Activated CD4-positive, alpha-beta T cell treated with anti-CD3 and anti-CD28 coated beads, Interleukin-2, amount 10 ng/mL, durations not matched to agents 24 days and 14 days (primary cell): ENCODE measurements at regions not wholly inside any gene's neighbourhood (a gene's known extent, or its start where the extent isn't known, plus 50 kb on each side); places are given as distances from the start of the nearest gene placed in this dataset.

Experiments used
- DNase-seq: peaks from one replicate; pipeline ENCODE4 v3.0.0; 2022
- H3K27ac Mint-ChIP-seq: one replicate; pipeline ENCODE4 v1.8.0; 2022; ENCODE audit warnings: mild to moderate bottlenecking, mixed read lengths
- H3K27me3 Mint-ChIP-seq: one replicate; pipeline ENCODE4 v1.8.0; 2022; ENCODE audit warnings: mixed read lengths
- H3K36me3 Mint-ChIP-seq: one replicate; pipeline ENCODE4 v1.8.0; 2022; ENCODE audit warnings: low read depth, mild to moderate bottlenecking, mixed read lengths
- H3K4me1 Mint-ChIP-seq: one replicate; pipeline ENCODE4 v1.8.0; 2021; ENCODE audit warnings: mixed read lengths
- H3K4me3 Mint-ChIP-seq: one replicate; pipeline ENCODE4 v1.8.0; 2022; ENCODE audit warnings: mild to moderate bottlenecking, moderate library complexity, mixed read lengths
- H3K9me3 Mint-ChIP-seq: one replicate; pipeline ENCODE4 v1.8.0; 2021; ENCODE audit warnings: mixed read lengths
- intact Hi-C: fragments of 100-400 bp; cut with micrococcal nuclease; formaldehyde crosslinking; loops from one replicate; pipeline ENCODE4 v1.15.1; 2023

DNA sequence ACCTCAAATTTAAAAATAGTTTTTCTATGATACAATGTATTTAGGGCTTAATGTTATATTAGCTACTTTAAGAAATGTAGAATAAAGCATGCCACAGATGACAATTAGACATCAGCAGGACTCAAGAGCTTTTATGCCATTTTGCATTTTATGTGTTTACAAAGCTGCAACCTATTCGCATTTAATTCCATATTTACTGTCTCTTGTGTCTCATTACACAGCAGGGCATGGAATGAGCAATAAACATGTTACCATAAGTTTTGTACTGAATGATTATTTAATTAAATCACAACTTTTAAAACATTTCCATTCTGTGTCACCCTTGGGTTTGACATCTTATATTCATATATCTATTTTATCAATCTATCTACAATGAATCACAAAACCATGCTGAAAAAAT lies 1756.9 kb downstream of the PCDH9 start:
- Mint-ChIP-seq H3K27ac (no peak overlapping the region), H3K4me1 (no peaks in the 10 kb centered on the region), H3K27me3 (no peaks in the 10 kb centered on the region), H3K36me3 (no peaks in the 10 kb centered on the region), H3K9me3 (no peaks in the 10 kb centered on the region), H3K4me3 (no peak overlapping the region)
- intact Hi-C loops = no loop called here
- DNase-seq = no peak

DNA sequence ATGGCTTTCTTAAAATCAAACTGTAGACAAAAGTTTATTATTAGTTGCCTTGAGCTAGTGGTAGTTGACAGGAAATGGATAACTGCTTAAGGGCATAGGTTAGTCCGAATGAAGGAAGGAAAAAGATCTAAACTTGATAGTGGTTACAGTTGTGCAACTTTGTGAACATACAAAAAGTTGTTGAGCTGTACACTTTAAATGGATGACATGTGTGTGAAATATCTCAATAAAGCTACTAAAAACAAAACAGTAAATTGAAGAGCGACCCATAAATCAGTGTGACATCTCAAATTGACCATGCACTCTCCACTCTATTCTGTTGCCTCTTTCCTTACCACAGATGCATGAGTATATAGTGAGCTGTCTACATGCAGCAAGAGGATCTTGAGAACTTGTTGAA lies 1757.8 kb downstream of the PCDH9 start:
- H3K4me3 Mint-ChIP-seq = no peak overlapping the region
- no peaks in the 10 kb centered on the region for H3K27me3 Mint-ChIP-seq
- H3K27ac Mint-ChIP-seq = no peak overlapping the region
- H3K9me3 Mint-ChIP-seq = no peaks in the 10 kb centered on the region
- H3K4me1 Mint-ChIP-seq = no peaks in the 10 kb centered on the region
- DNase-seq = no peak
- intact Hi-C loops = no loop called here
- H3K36me3 Mint-ChIP-seq = no peaks in the 10 kb centered on the region

DNA sequence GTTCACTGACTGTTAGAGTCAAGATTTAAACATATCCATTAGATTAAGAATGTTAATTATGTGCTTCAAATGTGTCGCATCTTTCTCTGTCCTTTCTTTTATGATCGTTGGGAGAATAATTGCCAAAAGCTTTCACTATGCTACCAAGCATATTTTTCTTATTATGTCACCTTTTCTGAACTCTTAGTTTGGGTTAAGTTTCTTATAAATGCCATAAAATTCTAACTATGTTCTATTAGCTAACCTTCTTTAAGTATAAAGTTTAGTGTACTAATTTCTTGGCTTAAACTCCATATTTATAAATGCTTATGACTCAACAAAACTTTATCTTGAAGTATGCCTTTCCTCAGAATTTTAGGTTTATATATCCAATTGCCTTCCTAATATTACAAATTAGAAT lies 1759.4 kb downstream of the PCDH9 start:
- no peaks in the 10 kb centered on the region for H3K4me1 Mint-ChIP-seq

DNA sequence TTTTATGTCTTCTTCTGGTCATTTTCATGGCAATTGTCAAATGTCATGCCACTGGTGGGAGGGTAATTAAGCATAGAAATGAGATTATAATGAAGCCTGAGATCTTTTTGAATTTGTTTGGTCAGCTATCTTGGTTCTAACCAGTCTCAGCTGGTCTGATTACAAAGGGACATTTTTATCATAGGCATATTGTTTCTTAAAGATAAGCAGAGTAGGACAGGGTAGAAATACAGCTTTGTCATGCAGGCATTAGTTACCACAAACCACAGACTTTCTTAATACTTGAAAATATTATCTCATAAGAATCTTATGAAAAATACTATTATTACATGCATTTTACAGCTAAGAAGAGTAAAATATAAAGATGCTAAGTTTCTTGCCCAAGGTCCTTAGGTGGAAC lies 1761.5 kb downstream of the PCDH9 start:
- no peaks in the 10 kb centered on the region for H3K27me3 Mint-ChIP-seq

More for the DNA sequence above, 1759.4 kb downstream of the PCDH9 start:
- H3K27me3 Mint-ChIP-seq = no peaks in the 10 kb centered on the region
- H3K36me3 Mint-ChIP-seq = no peaks in the 10 kb centered on the region
- no peaks in the 10 kb centered on the region for H3K9me3 Mint-ChIP-seq
- no peak overlapping the region for H3K4me3 Mint-ChIP-seq
- H3K27ac Mint-ChIP-seq = no peak overlapping the region
- no peak for DNase-seq
- intact Hi-C loops = no loop called here

DNA sequence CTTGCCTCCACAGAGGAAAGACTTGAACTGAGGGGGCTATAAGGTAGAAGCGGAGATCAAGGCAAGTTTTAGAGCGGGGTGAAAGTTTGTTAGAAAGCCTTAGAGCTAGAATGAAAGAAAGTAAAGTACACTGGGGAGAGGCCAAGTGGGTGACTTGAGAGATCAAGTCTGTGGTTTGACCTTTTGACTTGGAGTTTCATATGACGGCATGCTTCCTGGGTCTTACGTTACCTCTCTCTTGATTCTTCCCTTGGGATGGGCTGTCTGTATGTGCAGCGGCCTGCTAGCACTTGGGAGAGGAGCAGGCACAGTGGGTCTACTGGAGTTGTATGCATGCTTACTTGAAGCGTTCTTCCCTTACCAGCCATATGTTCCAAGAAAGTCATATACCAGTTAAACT lies 1768.5 kb downstream of the PCDH9 start:
- no peak for DNase-seq
- no peaks in the 10 kb centered on the region for H3K36me3 Mint-ChIP-seq
- no peaks in the 10 kb centered on the region for H3K4me1 Mint-ChIP-seq
- H3K27ac Mint-ChIP-seq = no peak overlapping the region
- H3K27me3 Mint-ChIP-seq = no peaks in the 10 kb centered on the region
- peaks cover 11% of the 10 kb centered on the region for H3K9me3 Mint-ChIP-seq
- no peak overlapping the region for H3K4me3 Mint-ChIP-seq
- intact Hi-C loops = no loop called here

More for the DNA sequence above, 1761.5 kb downstream of the PCDH9 start:
- Mint-ChIP-seq H3K9me3 (peaks cover 11% of the 10 kb centered on the region), H3K27ac (no peak overlapping the region), H3K4me3 (no peak overlapping the region), H3K36me3 (no peaks in the 10 kb centered on the region), H3K4me1 (no peaks in the 10 kb centered on the region)
- no peak for DNase-seq
- intact Hi-C loops = no loop called here

DNA sequence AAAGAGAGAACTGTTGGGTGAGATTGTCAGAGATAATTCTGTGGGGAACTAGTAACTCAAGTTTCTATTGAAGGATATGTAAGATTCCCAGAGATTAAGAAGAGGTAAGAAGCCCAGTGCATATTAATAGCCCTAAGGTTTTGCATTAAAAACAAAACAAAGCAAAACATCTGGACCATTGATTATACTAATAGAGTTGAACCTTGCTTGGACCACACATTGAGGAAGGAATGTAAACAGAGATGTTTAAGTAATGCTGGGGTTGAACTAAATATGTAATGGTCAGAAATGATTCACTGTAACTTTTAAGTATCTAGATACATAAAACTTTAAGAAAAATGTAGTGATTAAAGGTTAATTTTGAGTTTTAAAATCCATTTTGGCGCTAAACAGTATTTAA lies 1770.0 kb downstream of the PCDH9 start:
- Mint-ChIP-seq H3K27ac (no peak overlapping the region), H3K4me1 (no peaks in the 10 kb centered on the region), H3K36me3 (no peaks in the 10 kb centered on the region), H3K27me3 (no peaks in the 10 kb centered on the region), H3K4me3 (no peak overlapping the region), H3K9me3 (peaks cover 5% of the 10 kb centered on the region)
- no peak for DNase-seq
- intact Hi-C loops = no loop called here

DNA sequence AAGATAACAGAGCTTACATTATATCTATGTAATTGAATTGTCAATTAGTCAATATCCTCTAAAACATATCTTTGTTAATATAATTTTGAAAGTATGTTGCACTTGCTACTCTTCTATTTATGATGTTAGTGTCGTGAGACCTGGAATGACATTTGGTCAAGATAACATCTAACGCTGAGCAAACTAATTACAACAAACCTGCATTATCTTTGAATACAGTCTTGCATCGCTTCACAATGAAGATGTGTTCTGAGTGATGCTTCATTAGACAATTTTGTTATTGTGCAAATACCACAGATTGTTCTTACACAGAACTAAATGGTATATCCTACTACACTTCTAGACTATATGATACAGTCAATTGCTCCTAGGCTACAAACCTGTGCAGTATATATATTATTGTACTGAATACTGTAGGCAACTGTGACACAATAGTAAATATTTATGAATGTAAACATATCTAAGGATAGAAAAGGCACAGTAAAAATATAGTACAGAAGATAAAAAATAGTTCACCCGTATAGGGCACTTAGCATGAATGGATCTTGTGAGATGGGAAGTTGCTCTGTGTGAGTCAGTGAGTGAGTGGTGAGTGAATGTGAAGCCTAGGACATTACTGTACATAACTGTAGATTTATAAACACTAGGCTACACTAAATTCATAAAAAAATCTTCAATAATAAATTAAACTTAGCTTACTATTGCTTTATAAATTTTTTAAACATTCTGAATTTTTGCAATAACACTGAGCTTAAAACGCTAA lies 1773.8 kb downstream of the PCDH9 start:
- Mint-ChIP-seq H3K4me1 (no peaks in the 10 kb centered on the region), H3K4me3 (no peak overlapping the region), H3K27me3 (no peaks in the 10 kb centered on the region), H3K27ac (no peak overlapping the region), H3K36me3 (no peaks in the 10 kb centered on the region), H3K9me3 (no peaks in the 10 kb centered on the region)
- DNase-seq = no peak
- intact Hi-C loops = no loop called here

DNA sequence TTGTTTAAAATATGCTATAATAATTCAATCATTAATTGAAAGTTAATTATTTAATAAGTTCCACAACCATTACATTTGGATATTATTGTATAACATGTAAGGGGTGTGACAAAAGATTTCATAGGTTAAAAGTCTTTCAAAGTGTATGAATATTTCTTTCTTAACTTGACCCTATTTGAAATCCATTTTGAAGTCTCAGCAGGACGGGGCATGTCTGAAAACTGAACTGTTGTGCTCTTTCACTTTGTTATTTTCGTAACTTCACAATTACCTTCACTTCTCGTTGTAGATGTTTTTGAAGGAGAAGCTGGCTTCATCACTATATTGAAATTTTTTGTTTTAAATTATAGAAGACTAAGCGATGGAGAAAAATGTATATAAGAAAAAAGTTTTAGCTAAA lies 1775.7 kb downstream of the PCDH9 start:
- intact Hi-C loops = no loop called here
- no peak overlapping the region for H3K4me3 Mint-ChIP-seq
- no peak for DNase-seq
- H3K27me3 Mint-ChIP-seq = no peaks in the 10 kb centered on the region
- no peak overlapping the region for H3K27ac Mint-ChIP-seq
- H3K4me1 Mint-ChIP-seq = no peaks in the 10 kb centered on the region
- no peaks in the 10 kb centered on the region for H3K9me3 Mint-ChIP-seq
- H3K36me3 Mint-ChIP-seq = no peaks in the 10 kb centered on the region

DNA sequence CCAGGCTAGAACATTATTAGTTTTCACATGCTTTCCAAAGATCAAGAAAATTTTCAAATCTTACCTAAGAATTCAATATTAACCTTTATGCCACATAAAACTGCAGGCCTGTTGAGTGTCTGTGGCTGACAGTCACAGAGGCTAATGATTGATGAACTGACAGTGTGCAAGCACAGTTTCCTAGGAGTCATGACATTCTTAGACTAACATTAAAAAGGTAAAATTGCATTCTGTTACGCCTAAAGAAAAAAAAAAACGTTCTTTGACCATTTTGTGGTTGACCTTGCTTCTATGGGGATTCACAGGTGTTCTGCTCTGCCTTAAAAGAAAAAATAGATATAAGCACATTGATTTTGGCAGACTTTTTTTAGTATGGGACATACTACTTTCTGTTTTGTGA lies 1776.2 kb downstream of the PCDH9 start:
- intact Hi-C loops = no loop called here
- no peak for DNase-seq
- H3K9me3 Mint-ChIP-seq = no peaks in the 10 kb centered on the region
- H3K4me1 Mint-ChIP-seq = no peaks in the 10 kb centered on the region
- H3K27me3 Mint-ChIP-seq = no peaks in the 10 kb centered on the region
- no peaks in the 10 kb centered on the region for H3K36me3 Mint-ChIP-seq
- no peak overlapping the region for H3K4me3 Mint-ChIP-seq
- H3K27ac Mint-ChIP-seq = no peak overlapping the region

DNA sequence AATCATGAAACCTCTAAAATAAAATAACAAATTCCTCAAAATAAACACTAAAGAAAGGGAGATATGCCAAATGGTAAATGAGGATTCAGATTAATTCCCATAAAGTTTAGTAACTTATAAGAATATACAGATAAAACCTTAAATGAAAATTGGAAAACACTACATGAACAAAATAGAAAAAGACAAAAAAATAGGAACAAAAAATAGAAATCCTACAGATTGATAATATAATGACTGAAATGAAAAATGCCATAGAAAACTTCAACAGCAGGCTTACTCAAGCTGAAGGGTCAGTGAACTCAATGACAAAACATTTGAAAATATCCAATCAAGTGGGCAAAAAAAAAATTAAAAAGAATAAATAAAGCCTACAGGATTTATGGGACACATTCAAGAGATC lies 1784.8 kb downstream of the PCDH9 start:
- Mint-ChIP-seq H3K4me1 (no peaks in the 10 kb centered on the region), H3K27ac (no peak overlapping the region), H3K27me3 (no peaks in the 10 kb centered on the region), H3K36me3 (no peaks in the 10 kb centered on the region), H3K9me3 (peaks cover 12% of the 10 kb centered on the region), H3K4me3 (no peak overlapping the region)
- intact Hi-C loops = no loop called here
- no peak for DNase-seq

DNA sequence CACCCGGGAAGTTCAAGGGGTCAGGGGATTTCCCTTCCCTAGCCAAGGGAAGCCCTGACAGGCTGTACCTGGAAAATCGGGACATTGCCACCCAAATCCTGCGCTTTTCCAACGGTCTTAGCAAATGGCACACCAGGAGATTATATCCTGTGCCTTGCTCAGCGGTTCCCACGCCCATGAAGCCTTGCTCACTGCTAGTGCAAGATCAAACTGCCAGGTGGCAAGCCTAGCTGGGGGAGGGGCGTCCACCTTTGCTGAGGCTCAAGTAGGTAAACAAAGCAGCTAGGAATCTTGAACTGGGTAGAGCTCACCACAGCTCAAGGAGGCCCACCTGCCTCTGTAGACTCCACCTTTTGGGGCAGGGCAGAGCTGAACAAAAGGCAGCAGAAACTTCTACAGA lies 1794.5 kb downstream of the PCDH9 start:
- no peaks in the 10 kb centered on the region for H3K4me1 Mint-ChIP-seq
- H3K9me3 Mint-ChIP-seq = peaks cover 13% of the 10 kb centered on the region
- H3K27ac Mint-ChIP-seq = no peak overlapping the region
- intact Hi-C loops = no loop called here
- no peak for DNase-seq
- H3K4me3 Mint-ChIP-seq = no peak overlapping the region
- no peaks in the 10 kb centered on the region for H3K27me3 Mint-ChIP-seq
- H3K36me3 Mint-ChIP-seq = no peaks in the 10 kb centered on the region

DNA sequence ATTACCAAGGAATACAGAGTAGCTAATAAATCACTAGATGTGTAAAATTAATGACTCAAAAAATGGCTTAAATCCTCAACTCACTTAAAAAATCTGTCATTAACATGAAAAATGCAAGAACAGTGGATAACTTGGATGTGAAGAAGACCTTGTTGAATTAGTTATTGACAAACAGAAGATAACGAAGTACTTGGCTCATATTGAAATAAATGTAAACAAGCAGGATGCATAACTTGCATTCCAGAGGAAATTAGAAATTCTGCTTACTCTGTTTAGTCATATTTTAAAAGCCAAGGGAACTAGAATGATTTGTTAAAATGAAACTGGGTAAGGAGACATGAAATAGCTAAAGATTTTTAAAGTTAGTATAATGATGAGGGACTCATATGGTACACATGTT lies 1812.2 kb downstream of the PCDH9 start:
- Mint-ChIP-seq H3K27me3 (no peaks in the 10 kb centered on the region), H3K27ac (no peak overlapping the region), H3K9me3 (no peaks in the 10 kb centered on the region), H3K4me1 (no peaks in the 10 kb centered on the region), H3K36me3 (no peaks in the 10 kb centered on the region), H3K4me3 (no peak overlapping the region)
- DNase-seq = no peak
- intact Hi-C loops = no loop called here

DNA sequence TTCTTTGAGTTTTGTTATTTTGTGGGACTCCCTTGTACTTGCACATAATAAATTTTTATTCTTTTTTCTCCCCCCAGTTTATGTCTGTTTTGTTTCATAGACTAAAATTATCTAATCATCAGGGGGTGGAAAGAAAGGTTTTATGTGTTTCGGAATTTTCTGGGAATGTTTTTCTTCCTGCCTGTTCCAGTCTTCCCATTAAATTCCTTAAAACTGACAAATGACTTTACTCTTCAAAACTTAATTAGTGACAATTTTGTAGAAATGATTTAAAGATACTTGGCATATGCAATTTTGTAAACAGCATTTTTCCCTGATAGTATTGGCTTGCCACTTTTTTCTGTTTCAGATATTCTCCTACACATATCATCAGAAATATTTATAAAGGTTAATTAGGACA lies 1813.4 kb downstream of the PCDH9 start:
- Mint-ChIP-seq H3K9me3 (no peaks in the 10 kb centered on the region), H3K4me3 (no peak overlapping the region), H3K36me3 (no peaks in the 10 kb centered on the region), H3K27me3 (no peaks in the 10 kb centered on the region), H3K27ac (no peak overlapping the region), H3K4me1 (no peaks in the 10 kb centered on the region)
- intact Hi-C loops = no loop called here
- DNase-seq = no peak

DNA sequence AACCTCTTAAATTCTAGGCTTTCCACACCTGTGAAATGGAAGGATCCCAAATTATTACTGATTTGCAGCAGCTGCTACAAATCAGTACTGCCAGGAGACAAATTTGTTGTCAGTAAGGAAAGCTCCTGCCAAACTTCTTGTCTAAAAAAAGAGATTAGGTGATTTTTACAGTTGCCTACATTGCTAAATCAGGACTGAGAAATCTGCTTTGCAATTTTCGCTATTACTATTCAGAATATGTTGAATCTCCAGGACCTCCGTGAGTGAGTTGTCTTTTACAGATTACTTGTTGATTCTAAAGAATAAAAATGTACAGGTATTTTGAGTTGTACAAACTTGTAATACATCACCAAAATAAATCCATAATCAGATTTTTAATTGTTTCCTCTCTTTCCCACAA lies 1815.9 kb downstream of the PCDH9 start:
- DNase-seq = no peak
- Mint-ChIP-seq H3K27me3 (no peaks in the 10 kb centered on the region), H3K4me1 (no peaks in the 10 kb centered on the region), H3K4me3 (no peak overlapping the region), H3K36me3 (no peaks in the 10 kb centered on the region), H3K27ac (no peak overlapping the region), H3K9me3 (no peaks in the 10 kb centered on the region)
- intact Hi-C loops = no loop called here

DNA sequence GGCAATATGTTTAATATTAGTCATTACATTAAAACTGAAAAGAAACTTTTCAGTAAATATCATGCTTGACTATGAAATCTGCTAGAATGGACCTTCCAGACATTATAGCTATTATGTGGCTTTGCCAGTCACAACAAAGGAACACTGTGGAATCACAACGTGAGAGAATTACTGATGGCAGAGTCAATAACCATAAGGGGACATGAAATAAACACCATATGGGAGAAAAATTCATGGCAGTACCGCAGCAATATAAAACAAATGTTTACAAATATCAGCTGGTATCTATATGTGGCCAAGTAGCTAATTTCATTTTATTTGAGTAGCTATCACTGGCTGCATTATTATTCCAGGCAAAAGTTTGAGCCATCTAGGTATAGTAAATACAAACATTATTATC lies 1818.6 kb downstream of the PCDH9 start:
- Mint-ChIP-seq H3K27me3 (no peaks in the 10 kb centered on the region), H3K9me3 (no peaks in the 10 kb centered on the region), H3K4me3 (no peak overlapping the region), H3K27ac (no peak overlapping the region), H3K36me3 (no peaks in the 10 kb centered on the region), H3K4me1 (no peaks in the 10 kb centered on the region)
- no peak for DNase-seq
- intact Hi-C loops = no loop called here
